ENCODE measurements at regions not wholly inside any gene's neighbourhood (a gene's known extent, or its start where the extent isn't known, plus 50 kb on each side); places are given as distances from the start of the nearest gene placed in this dataset.

DNA sequence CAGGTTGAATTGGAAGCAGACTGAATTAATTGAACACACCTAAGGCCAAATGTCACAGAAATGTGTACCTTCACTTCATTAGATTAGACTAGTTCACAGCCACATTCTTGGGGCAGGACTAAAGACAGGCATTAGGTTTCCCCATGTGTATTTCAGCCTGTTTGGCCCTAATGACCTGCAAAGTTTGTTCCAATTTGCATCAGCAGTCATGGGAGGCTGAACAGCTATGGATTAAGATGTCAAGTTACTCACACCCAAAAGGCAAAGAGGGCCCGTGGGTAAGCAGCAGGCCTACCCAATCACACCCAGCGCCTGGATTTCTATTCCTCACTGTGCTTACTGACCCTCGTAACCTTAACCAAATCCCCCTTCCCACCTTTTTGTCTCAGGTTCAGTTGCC lies 99.6 kb upstream of the RIOK3 start:
- H3K36me3 Mint-ChIP-seq: peaks cover 48 to 56% of the 10 kb centered on the region in 2 donors
- no peaks in the 10 kb centered on the region for H3K27me3 Mint-ChIP-seq
- ATAC-seq (ENCODE audit: low read depth in 2 of 2) (no peak), DNase-seq (no peak)
- no peak overlapping the region for H3K27ac Mint-ChIP-seq
- peaks cover 6 to 16% (median 11%) of the 10 kb centered on the region in 3 donors for H3K4me1 Mint-ChIP-seq
- H3K4me3 Mint-ChIP-seq: no peak overlapping the region
- peaks cover 0 to 14% (median 5%) of the 10 kb centered on the region in 7 donors for H3K9me3 Mint-ChIP-seq

DNA sequence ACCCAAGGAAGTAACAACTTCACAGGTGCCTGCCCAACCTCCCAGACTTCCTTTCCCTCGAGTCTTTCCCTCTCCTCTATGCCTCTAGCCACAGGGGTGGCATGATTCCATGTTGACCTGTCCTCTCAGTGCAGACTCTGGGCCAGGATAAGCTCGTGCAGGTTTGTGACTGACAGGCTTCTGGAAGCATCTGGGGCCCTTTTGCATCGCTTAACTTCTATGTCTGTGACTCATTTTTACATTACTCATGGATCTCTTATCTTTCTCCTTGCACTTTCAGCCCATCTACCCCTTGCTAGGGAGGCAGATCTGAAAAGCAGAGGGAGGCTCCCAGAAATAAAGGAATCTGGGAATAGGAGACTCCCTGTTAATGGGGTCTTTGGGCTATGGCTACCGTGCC lies 98.5 kb upstream of the RIOK3 start:
- DNase-seq (no peak), ATAC-seq (ENCODE audit: low read depth in 2 of 2) (no peak)
- H3K9me3 Mint-ChIP-seq: peaks cover 0 to 13% (median 5%) of the 10 kb centered on the region in 7 donors
- H3K4me1 Mint-ChIP-seq: peaks cover 13 to 23% (median 21%) of the 10 kb centered on the region in 3 donors
- peak overlapping the region in 2 of 6 donors; percentile 22 to 87 for H3K27ac Mint-ChIP-seq
- no peak overlapping the region for H3K4me3 Mint-ChIP-seq
- no peaks in the 10 kb centered on the region for H3K27me3 Mint-ChIP-seq
- peaks cover 39 to 46% of the 10 kb centered on the region in 2 donors for H3K36me3 Mint-ChIP-seq

DNA sequence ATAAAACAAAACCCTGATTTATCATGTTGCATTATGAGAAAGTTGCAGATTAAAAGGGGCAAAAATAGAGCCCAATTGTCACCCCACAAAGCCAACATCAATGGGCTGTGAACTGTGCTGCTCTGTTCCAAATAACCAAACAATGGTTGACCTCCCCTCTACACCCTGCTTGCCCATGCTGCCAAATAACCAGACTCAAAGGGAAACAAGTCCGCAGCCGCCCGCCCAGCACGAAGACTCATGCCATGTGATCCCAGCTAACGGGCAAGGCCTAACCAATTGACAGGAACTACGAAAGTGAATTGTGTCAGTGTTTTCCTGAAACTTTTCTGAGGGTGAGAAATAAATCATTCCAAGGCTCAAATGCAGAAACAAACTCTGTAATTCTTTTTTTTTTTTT lies 97.9 kb upstream of the RIOK3 start:
- Mint-ChIP-seq H3K36me3 (peaks cover 33 to 43% of the 10 kb centered on the region in 2 donors), H3K4me1 (peaks cover 13 to 25% (median 21%) of the 10 kb centered on the region in 3 donors), H3K9me3 (peaks cover 0 to 7% (median 0%) of the 10 kb centered on the region in 7 donors), H3K27ac (no peak overlapping the region), H3K4me3 (no peak overlapping the region), H3K27me3 (no peaks in the 10 kb centered on the region)
- no peak for ATAC-seq (ENCODE audit: low read depth in 2 of 2)
- no peak for DNase-seq

DNA sequence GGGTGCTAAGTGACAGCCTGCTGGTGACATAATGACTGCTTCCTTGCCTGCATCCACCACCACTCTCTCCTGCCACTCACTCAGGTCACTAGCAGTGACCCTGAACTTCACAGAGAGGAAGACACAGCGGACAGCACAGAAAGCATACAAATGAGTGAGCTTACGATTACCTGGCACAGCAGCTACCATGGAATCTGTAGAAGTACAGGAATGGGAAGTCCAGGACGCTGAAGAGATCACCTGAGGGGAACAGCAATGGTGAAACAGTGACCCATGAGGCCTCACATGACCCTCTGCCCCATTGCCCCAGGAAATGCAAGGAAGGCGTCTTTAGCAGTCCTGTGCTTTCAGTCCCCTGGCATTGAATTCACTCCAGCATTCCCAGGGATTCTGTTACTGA lies 96.7 kb upstream of the RIOK3 start:
- Mint-ChIP-seq H3K4me3 (peak overlapping the region in 1 of 8 donors; percentile 25), H3K4me1 (peaks cover 13 to 28% (median 21%) of the 10 kb centered on the region in 3 donors), H3K9me3 (peaks cover 0 to 4% (median 0%) of the 10 kb centered on the region in 7 donors), H3K36me3 (peaks cover 24 to 39% of the 10 kb centered on the region in 2 donors), H3K27me3 (no peaks in the 10 kb centered on the region), H3K27ac (no peak overlapping the region)
- DNase-seq: no peak
- ATAC-seq (ENCODE audit: low read depth in 2 of 2): no peak

DNA sequence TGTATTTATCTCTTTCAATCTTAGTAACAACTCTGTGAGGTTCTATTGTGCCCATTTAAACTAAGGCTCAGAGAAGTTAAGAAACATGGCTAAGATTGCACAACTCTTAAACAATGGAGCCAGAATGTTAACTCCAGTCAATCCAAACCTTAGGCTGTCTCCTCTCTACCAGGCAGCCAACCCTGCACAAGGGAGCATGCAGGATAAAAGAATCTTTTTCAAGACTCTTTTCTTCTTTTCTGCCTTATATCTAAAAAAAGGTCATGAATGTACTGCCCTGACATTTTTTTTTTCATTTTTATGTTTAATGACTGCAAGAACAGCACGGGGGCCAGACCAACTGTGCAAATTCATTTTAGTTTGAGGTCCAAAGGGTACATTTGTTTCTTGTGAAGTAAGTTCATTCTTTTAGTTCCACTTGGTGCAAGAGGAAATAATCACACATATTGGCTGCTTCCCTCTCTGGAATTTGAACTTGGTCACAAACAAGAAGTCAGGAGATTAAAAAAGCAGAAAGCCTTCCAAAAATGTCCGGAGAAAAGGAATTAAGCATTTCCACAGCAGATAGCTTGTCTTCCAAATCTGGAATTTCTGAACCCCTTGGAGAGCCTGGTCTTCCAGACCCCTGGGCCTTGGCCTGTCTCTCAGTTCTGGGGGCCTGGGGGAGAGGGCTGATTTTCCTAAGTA lies 96.0 kb upstream of the RIOK3 start:
- Mint-ChIP-seq H3K27ac (peak overlapping the region in 2 of 6 donors; percentile 45 to 77), H3K27me3 (no peaks in the 10 kb centered on the region), H3K4me3 (peak overlapping the region in 1 of 8 donors; percentile 64), H3K4me1 (peaks cover 13 to 28% (median 21%) of the 10 kb centered on the region in 3 donors), H3K36me3 (peaks cover 17 to 32% of the 10 kb centered on the region in 2 donors), H3K9me3 (no peaks in the 10 kb centered on the region)
- ATAC-seq (ENCODE audit: low read depth in 2 of 2) (no peak), DNase-seq (no peak)

DNA sequence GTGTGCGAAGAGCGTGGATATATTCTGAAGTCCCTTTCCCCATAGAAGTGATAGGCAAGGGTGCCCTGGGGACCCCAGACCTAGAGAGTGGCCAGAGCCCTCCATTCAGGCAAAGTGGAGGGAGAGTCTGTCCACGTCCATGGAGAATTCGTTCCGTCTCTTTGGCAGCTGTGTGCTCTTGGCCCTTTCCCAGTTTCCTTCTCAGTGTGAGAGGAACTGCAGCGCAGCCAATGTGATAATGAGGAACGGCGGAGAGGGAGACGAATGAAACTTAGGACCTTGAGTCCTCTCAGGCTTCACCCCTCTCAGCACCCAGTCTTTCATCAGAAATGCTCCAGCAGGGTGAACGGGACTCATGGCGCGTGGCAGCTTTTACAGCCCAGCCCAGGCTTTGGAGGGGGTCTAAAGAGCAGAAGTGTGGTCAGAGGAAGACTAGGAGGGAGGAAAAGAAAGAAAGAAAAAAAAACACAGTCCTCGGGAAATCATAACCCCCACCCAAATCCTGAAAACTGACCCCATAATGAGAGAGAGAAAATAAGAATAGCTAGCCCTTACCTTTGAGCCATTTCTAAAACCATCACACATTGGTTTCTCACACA lies 95.0 kb upstream of the RIOK3 start:
- H3K4me1 Mint-ChIP-seq: peaks cover 13 to 28% (median 18%) of the 10 kb centered on the region in 3 donors
- peak overlapping the region; percentile 18 to 97 (median 60) for H3K27ac Mint-ChIP-seq
- no peak for ATAC-seq (ENCODE audit: low read depth in 2 of 2)
- H3K4me3 Mint-ChIP-seq: peak overlapping the region in 7 of 8 donors; percentile 26 to 87 (median 64)
- peaks cover 7 to 22% of the 10 kb centered on the region in 2 donors for H3K36me3 Mint-ChIP-seq
- no peaks in the 10 kb centered on the region for H3K27me3 Mint-ChIP-seq
- H3K9me3 Mint-ChIP-seq: no peaks in the 10 kb centered on the region
- no peak for DNase-seq

DNA sequence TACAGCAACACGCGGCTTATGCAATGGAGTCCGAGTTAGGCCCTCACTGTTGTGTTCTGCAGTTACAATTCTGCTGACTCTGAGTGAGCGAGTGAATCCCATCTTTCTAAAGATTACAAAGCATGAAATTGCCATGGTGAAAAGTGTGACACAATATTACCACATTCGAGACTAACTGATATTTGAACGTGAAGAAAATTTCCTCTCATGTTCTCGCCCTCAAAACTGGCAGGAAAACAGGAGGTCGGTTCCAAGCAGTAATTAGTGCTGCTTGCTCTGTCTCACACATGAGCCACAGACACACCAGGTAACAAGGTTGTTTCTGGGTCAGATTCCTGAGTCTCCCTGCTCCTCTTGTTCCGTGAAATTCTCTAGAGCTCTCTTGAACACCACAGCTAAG lies 93.7 kb upstream of the RIOK3 start:
- peaks cover 13 to 28% (median 15%) of the 10 kb centered on the region in 3 donors for H3K4me1 Mint-ChIP-seq
- ATAC-seq (ENCODE audit: low read depth in 2 of 2) (no peak), DNase-seq (no peak)
- peak overlapping the region in 1 of 8 donors; percentile 79 for H3K4me3 Mint-ChIP-seq
- H3K9me3 Mint-ChIP-seq: no peaks in the 10 kb centered on the region
- H3K36me3 Mint-ChIP-seq: peaks cover 0 to 11% of the 10 kb centered on the region in 2 donors
- no peak overlapping the region for H3K27ac Mint-ChIP-seq
- H3K27me3 Mint-ChIP-seq: no peaks in the 10 kb centered on the region

DNA sequence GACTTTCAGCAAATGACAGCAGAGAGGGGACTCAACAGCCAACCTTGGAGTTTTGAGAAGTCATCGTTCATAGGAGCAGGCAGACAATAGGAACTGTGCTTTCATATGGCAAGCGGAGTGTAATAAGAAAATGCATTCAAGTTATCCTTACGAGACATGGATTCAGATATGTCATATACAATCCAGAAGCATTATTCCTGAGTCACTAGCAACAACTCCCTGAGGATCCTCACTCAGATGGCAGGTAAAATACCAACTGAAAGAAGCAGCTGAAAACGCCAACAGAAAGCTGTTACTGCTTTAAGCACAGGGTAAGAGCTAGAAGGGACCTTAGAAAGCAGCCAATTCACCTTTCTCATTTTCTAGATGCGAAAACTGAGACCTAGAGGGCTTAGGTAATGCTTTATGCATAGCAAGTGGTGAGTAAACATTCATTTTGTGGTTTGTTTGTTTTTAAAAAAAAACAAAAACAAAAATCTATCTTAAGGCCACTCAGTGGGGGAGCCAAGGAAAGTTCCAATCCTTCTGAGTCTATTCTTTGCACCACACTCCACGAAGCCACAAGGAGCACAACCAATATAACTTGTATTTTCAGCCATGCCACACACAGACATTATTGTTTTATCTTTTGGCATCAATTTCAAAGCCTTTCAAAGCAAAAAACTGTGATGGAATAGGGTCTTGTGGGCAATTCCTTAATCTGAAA lies 89.1 kb upstream of the RIOK3 start:
- Mint-ChIP-seq H3K4me1 (peaks cover 0 to 11% (median 2%) of the 10 kb centered on the region in 3 donors), H3K36me3 (peaks cover 0 to 6% of the 10 kb centered on the region in 2 donors), H3K27me3 (no peaks in the 10 kb centered on the region), H3K9me3 (no peaks in the 10 kb centered on the region), H3K4me3 (no peak overlapping the region), H3K27ac (peak overlapping the region in 1 of 6 donors; percentile 79)
- DNase-seq (no peak), ATAC-seq (ENCODE audit: low read depth in 2 of 2) (no peak)

DNA sequence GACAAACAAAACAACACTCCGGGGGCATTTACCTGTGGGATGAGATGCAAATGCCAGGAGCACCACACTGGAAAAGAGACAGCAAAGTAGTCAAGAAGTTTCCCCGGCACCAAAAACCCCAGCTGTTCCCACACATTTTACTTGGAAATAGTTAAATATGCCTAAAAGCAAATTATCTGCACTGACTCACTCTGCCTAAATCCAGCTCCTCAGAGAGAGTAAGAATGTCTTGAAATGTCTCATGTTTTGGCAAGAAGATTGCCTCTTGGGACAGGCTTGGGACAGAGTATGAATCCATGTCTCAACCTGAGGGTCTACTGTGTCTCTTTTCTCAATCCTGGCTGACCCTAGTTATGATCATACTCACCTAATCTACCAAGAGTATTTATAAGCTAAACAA lies 87.5 kb upstream of the RIOK3 start:
- H3K4me1 Mint-ChIP-seq: peaks cover 0 to 2% (median 0%) of the 10 kb centered on the region in 3 donors
- no peak for ATAC-seq (ENCODE audit: low read depth in 2 of 2)
- no peaks in the 10 kb centered on the region for H3K27me3 Mint-ChIP-seq
- H3K9me3 Mint-ChIP-seq: no peaks in the 10 kb centered on the region
- H3K4me3 Mint-ChIP-seq: no peak overlapping the region
- no peak for DNase-seq
- peak overlapping the region in 2 of 6 donors; percentile 39 to 50 for H3K27ac Mint-ChIP-seq
- no peaks in the 10 kb centered on the region for H3K36me3 Mint-ChIP-seq

DNA sequence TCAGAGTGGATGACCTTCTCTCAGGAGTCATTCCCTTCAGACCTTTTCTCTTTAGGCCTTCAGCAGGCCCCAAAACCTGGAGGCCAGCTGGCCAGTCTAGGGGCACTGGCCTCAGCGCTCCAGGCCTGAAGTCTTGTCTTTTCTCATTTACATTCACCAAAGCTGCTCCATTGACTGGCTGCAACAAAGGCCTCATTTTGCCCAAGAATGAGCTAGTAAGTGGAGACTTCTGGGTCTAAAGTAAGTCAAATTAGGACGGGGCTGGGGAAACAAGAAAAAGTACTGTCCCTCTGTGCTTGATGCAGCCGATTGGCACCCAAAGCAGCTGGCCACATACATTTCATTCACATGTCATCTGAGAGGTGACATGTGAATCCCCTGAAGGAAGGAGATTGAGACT lies 83.8 kb upstream of the RIOK3 start:
- Mint-ChIP-seq H3K27me3 (no peaks in the 10 kb centered on the region), H3K4me3 (no peak overlapping the region), H3K27ac (peak overlapping the region in 1 of 6 donors; percentile 32), H3K36me3 (no peaks in the 10 kb centered on the region), H3K4me1 (no peaks in the 10 kb centered on the region), H3K9me3 (no peaks in the 10 kb centered on the region)
- DNase-seq: no peak
- ATAC-seq (ENCODE audit: low read depth in 2 of 2): no peak

DNA sequence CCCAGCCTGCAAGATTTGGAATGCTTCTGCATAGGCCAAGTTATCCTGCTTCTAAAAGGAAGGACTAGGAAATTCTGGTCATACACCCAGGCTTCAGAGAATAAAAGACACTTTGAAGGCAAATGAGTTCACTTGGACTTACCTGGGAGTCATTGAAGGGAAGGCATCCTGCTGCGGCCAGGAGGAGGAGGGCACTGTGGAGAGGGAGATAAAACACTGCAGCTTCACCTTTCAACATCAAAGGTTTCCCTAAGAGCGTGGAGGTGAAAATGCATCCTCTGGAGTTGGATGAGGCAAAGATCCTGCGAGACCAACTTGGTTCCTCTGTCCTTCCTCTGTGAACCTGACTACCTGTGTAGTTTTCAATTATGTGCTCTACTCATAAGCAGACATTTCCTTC lies 79.5 kb upstream of the RIOK3 start:
- peaks cover 0 to 6% of the 10 kb centered on the region in 2 donors for H3K36me3 Mint-ChIP-seq
- H3K9me3 Mint-ChIP-seq: no peaks in the 10 kb centered on the region
- H3K27me3 Mint-ChIP-seq: no peaks in the 10 kb centered on the region
- ATAC-seq (ENCODE audit: low read depth in 2 of 2): no peak
- H3K4me1 Mint-ChIP-seq: no peaks in the 10 kb centered on the region
- H3K4me3 Mint-ChIP-seq: peak overlapping the region in 1 of 8 donors; percentile 9
- no peak for DNase-seq
- H3K27ac Mint-ChIP-seq: peak overlapping the region in 1 of 6 donors; percentile 66

DNA sequence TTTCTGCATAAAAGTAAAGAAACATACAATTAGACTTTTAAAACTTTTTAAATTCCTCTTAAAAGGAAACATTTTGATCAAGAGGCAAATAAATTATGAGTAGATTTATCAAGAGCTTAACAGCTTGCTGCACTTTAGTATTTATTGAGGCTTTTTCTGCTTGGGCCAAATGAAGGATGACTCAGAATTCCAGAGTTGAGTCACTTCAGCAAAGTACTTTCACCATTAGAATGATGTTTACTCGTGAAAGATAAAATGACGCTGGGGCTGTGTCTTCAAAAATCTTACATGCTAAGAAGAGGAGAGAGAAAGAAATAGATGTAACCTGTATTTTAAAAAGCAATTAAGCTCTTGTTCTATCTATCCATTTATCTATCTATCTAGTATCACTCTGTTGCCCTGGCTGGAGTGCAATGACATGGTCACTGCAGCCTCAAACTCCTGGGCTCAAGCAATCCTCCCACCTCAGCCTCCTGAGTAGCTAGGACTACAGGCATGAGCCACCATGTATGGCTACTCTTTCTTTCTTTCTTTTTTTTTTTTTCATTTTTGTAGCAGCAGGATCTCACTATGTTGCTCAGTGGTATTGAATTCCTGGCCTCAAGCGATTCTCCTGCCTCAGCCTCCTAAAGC lies 75.3 kb upstream of the RIOK3 start:
- Mint-ChIP-seq H3K9me3 (no peaks in the 10 kb centered on the region), H3K27me3 (no peaks in the 10 kb centered on the region), H3K4me1 (peaks cover 0 to 2% (median under 1%) of the 10 kb centered on the region in 3 donors), H3K27ac (no peak overlapping the region), H3K36me3 (peaks cover 2 to 6% of the 10 kb centered on the region in 2 donors), H3K4me3 (no peak overlapping the region)
- ATAC-seq (ENCODE audit: low read depth in 2 of 2): no peak
- DNase-seq: no peak

DNA sequence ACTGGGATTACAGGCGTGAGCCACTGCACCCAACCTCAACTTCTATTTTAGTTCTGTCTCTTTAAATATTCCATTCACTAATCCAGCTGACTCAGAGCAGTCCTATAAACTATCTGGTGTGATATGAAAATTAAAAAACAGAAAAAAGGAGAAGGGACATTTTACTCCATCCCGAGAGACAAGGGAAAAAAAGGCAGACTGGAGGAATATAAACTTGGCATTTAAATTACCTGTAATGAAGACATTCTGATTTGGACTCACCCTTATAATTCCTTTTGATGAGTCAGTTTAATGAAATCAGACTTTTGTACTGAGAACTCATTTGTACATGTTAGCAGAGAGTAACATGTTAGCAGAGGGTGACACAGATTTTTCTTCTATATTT lies 74.8 kb upstream of the RIOK3 start:
- Mint-ChIP-seq H3K4me1 (peaks cover 2 to 6% (median 4%) of the 10 kb centered on the region in 3 donors), H3K27me3 (no peaks in the 10 kb centered on the region), H3K9me3 (no peaks in the 10 kb centered on the region), H3K4me3 (no peak overlapping the region), H3K27ac (no peak overlapping the region), H3K36me3 (peaks cover 7 to 10% of the 10 kb centered on the region in 2 donors)
- no peak for ATAC-seq (ENCODE audit: low read depth in 2 of 2)
- DNase-seq: no peak

Measured in naive B cell (primary cell).